HCT116 (cell line): ENCODE measurements at regions not wholly inside any gene's neighbourhood (a gene's known extent, or its start where the extent isn't known, plus 50 kb on each side); places are given as distances from the start of the nearest gene placed in this dataset.

Source experiments
- ATF3 ChIP-seq: IDR thresholded peaks from 2 replicates; pipeline ENCODE4 v1.6.1; 2012
- CEBPB ChIP-seq: IDR thresholded peaks from 2 replicates; pipeline ENCODE4 v1.6.1; 2012; ENCODE audit warnings: low read depth
- CTCF ChIP-seq, 3 experiments: fragments of 200-600 bp in 1 of 3; sonication (generic) in 1 of 3; IDR thresholded peaks in 2 of 3; conservative IDR thresholded peaks in 1 of 3; 2 replicates each; pipeline ENCODE4 v1.5.1; 2012 to 2017; ENCODE audit warnings: low read depth in 2 of 3, low read length in 2 of 3, antibody characterized with exemption in 1 of 3, borderline replicate concordance in 1 of 3, control low read depth in 1 of 3, mild to moderate bottlenecking in 1 of 3, mixed read lengths in 1 of 3, mixed run types in 1 of 3, moderate library complexity in 1 of 3; ENCODE audit not compliant: insufficient read depth in 1 of 3
- EZH2 ChIP-seq: fragments of 200-600 bp; sonication (generic); IDR thresholded peaks from 2 replicates; pipeline ENCODE4 v1.6.1; 2017; ENCODE audit warnings: antibody characterized with exemption, mixed run types
- FOSL1 ChIP-seq: IDR thresholded peaks from 2 replicates; pipeline ENCODE4 v1.6.1; 2012; ENCODE audit warnings: low read depth
- JUND ChIP-seq: IDR thresholded peaks from 2 replicates; pipeline ENCODE4 v1.6.1; 2012
- POLR2A ChIP-seq: IDR thresholded peaks from 2 replicates; pipeline ENCODE4 v1.7.0; 2011; ENCODE audit warnings: borderline replicate concordance; ENCODE audit not compliant: insufficient read depth, insufficient read length; ENCODE audit errors: extremely low read depth
- POLR2AphosphoS5 ChIP-seq: IDR thresholded peaks from 2 replicates; pipeline ENCODE4 v1.6.1; 2011; ENCODE audit warnings: mild to moderate bottlenecking, low read depth, low read length, moderate library complexity
- REST ChIP-seq: IDR thresholded peaks from 2 replicates; pipeline ENCODE4 v1.6.1; 2012; ENCODE audit warnings: low read depth
- SP1 ChIP-seq: IDR thresholded peaks from 2 replicates; pipeline ENCODE4 v1.6.1; 2012; ENCODE audit warnings: low read depth
- SRF ChIP-seq: IDR thresholded peaks from 2 replicates; pipeline ENCODE4 v1.6.1; 2012; ENCODE audit warnings: low read depth
- ZFX ChIP-seq: fragments of 450-650 bp; IDR thresholded peaks from 2 replicates; pipeline ENCODE4 v1.6.1; 2017
- ZNF274 ChIP-seq: fragments of 200-500 bp; sonication (Bioruptor generic); IDR thresholded peaks from 2 replicates; pipeline ENCODE4 v1.6.1; 2014; ENCODE audit warnings: mild to moderate bottlenecking, low read depth, low read length, inconsistent platforms
- TF ChIP-seq, protein P1 (sequence below): IDR thresholded peaks from 2 replicates; pipeline ENCODE4 v1.6.1; 2012

- TF ChIP-seq CTCF (IDR thresholded peaks at IDR 0.05 in 2 of 3, conservative IDR thresholded peaks at IDR 0.05 in 1 of 3; ENCODE audit: borderline replicate concordance in 1 of 3, insufficient read depth in 1 of 3, low read depth in 2 of 3, low read length in 2 of 3) (no peak), EZH2 (no peak), POLR2A (no peak), SP1 (no peak), SRF (no peak), FOSL1 (no peak), REST (no peak), ZNF274 (no peak), JUND (no peak), ATF3 (no peak), ZFX (no peak), CEBPB (no peak), POLR2AphosphoS5 (no peak)
- TF ChIP-seq, protein P1, sequence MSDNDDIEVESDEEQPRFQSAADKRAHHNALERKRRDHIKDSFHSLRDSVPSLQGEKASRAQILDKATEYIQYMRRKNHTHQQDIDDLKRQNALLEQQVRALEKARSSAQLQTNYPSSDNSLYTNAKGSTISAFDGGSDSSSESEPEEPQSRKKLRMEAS, result no peak
These were observed 87.3 kb downstream of the DYRK2 start for GRCh38 chr12:67735868-67736267.
